Jurkat, Clone E6-1 (cell line): ENCODE measurements at regions not wholly inside any gene's neighbourhood (a gene's known extent, or its start where the extent isn't known, plus 50 kb on each side); places are given as distances from the start of the nearest gene placed in this dataset.

Experiments
- DNase-seq: peaks from one replicate; pipeline ENCODE4 v3.0.0-alpha.2; 2011; ENCODE audit warnings: low read depth, low spot score
- H3K4me3 ChIP-seq: 2 replicates; pipeline ENCODE4 v1.5.1; 2011; ENCODE audit warnings: mild to moderate bottlenecking, low read length, control low read depth, moderate library complexity

- DNase-seq: no peak
- no peak overlapping the region for H3K4me3 ChIP-seq
Observed at GRCh38 chr22:26974034-26974433, 316.6 kb downstream of the MIAT start.

- DNase-seq: no peak
- no peak overlapping the region for H3K4me3 ChIP-seq
Observed at GRCh38 chr22:26974914-26975803, 317.8 kb downstream of the MIAT start.

- H3K4me3 ChIP-seq: no peak overlapping the region
- no peak for DNase-seq
Observed at GRCh38 chr22:26975865-26976264, 318.5 kb downstream of the MIAT start.

GRCh38 chr22:26977741-26978376, 320.5 kb downstream of the MIAT start:
- DNase-seq: no peak
- H3K4me3 ChIP-seq: no peak overlapping the region

GRCh38 chr22:26979294-26979693, 321.9 kb downstream of the MIAT start:
- DNase-seq: no peak
- H3K4me3 ChIP-seq: no peak overlapping the region

GRCh38 chr22:26981111-26981510, 323.7 kb downstream of the MIAT start:
- no peak overlapping the region for H3K4me3 ChIP-seq
- DNase-seq: no peak

GRCh38 chr22:26981541-26981940, 324.2 kb downstream of the MIAT start:
- H3K4me3 ChIP-seq: no peak overlapping the region
- no peak for DNase-seq

GRCh38 chr22:26983311-26983710, 325.9 kb downstream of the MIAT start:
- no peak for DNase-seq
- no peak overlapping the region for H3K4me3 ChIP-seq

GRCh38 chr22:26985206-26985605, 327.8 kb downstream of the MIAT start:
- H3K4me3 ChIP-seq: no peak overlapping the region
- no peak for DNase-seq

GRCh38 chr22:26985931-26986782, 328.8 kb downstream of the MIAT start:
- no peak overlapping the region for H3K4me3 ChIP-seq
- no peak for DNase-seq

- H3K4me3 ChIP-seq: no peak overlapping the region
- no peak for DNase-seq
Observed at GRCh38 chr22:26986884-26987283, 329.5 kb downstream of the MIAT start.

- DNase-seq: no peak
- H3K4me3 ChIP-seq: no peak overlapping the region
Observed at GRCh38 chr22:26990503-26991189, 333.3 kb downstream of the MIAT start.

- no peak for DNase-seq
Observed at GRCh38 chr22:26992556-26992955, 335.2 kb downstream of the MIAT start.

GRCh38 chr22:26993886-26994285, 336.5 kb downstream of the MIAT start:
- no peak for DNase-seq

More at GRCh38 chr22:26992556-26992955, 335.2 kb downstream of the MIAT start:
- no peak overlapping the region for H3K4me3 ChIP-seq

GRCh38 chr22:26994801-26995200, 337.4 kb downstream of the MIAT start:
- H3K4me3 ChIP-seq: no peak overlapping the region
- no peak for DNase-seq

More at GRCh38 chr22:26993886-26994285, 336.5 kb downstream of the MIAT start:
- no peak overlapping the region for H3K4me3 ChIP-seq

GRCh38 chr22:26995235-26995634, 337.8 kb downstream of the MIAT start:
- no peak for DNase-seq
- H3K4me3 ChIP-seq: no peak overlapping the region

GRCh38 chr22:26996154-26996553, 338.8 kb downstream of the MIAT start:
- no peak for DNase-seq
- no peak overlapping the region for H3K4me3 ChIP-seq

GRCh38 chr22:26998129-26998528, 340.7 kb downstream of the MIAT start:
- H3K4me3 ChIP-seq: no peak overlapping the region
- DNase-seq: no peak

GRCh38 chr22:26998716-26999115, 341.3 kb downstream of the MIAT start:
- H3K4me3 ChIP-seq: no peak overlapping the region
- DNase-seq: no peak
